Cardiac muscle cell (in vitro differentiated cells and primary cell): ENCODE measurements at regions not wholly inside any gene's neighbourhood (a gene's known extent, or its start where the extent isn't known, plus 50 kb on each side); places are given as distances from the start of the nearest gene placed in this dataset.

ENCODE experiments used
- DNase-seq, 2 donors: peaks; one replicate each; pipeline versions ENCODE4 v3.0.0 to v3.0.0-alpha.2; 2010 to 2017; ENCODE audit warnings: low read depth in 1 of 2, low spot score in 1 of 2
- H3K27ac ChIP-seq: fragments of 200-600 bp; sonication (generic); 2 replicates; pipeline ENCODE4 v1.5.1; 2016
- H3K27me3 ChIP-seq: fragments of 200-600 bp; sonication (generic); 2 replicates; pipeline ENCODE4 v1.6.0; 2016; ENCODE audit warnings: control low read depth
- H3K36me3 ChIP-seq: fragments of 200-600 bp; sonication (generic); 2 replicates; pipeline ENCODE4 v1.5.1; 2016; ENCODE audit warnings: control low read depth
- H3K4me1 ChIP-seq: fragments of 200-600 bp; sonication (generic); 2 replicates; pipeline ENCODE4 v1.8.1; 2017; ENCODE audit warnings: low read depth, mild to moderate bottlenecking, mixed run types
- H3K4me3 ChIP-seq: fragments of 200-600 bp; sonication (generic); 2 replicates; pipeline ENCODE4 v1.5.1; 2016; ENCODE audit warnings: mild to moderate bottlenecking
- H3K9me3 ChIP-seq: fragments of 200-600 bp; sonication (generic); 2 replicates; pipeline ENCODE4 v1.5.1; 2017; ENCODE audit warnings: low read depth, mild to moderate bottlenecking, control low read depth
- CTCF ChIP-seq: IDR thresholded peaks from 2 replicates; pipeline ENCODE4 v1.5.1; 2012; ENCODE audit warnings: low read depth, mild to moderate bottlenecking, low read length

- no peak overlapping the region for H3K4me3 ChIP-seq
- no peak overlapping the region for H3K27ac ChIP-seq
- H3K4me1 ChIP-seq: no peaks in the 10 kb centered on the region
- H3K27me3 ChIP-seq: no peaks in the 10 kb centered on the region
- H3K36me3 ChIP-seq: no peaks in the 10 kb centered on the region
- no peak for TF ChIP-seq CTCF
- DNase-seq: no peak
- H3K9me3 ChIP-seq: no peaks in the 10 kb centered on the region
Measured at GRCh38 chr11:28677721-28678120, 569.5 kb downstream of the METTL15 start.

GRCh38 chr11:28675183-28675582 lies 567.0 kb downstream of the METTL15 start:
- Histone ChIP-seq H3K27me3 (no peaks in the 10 kb centered on the region), H3K4me1 (no peaks in the 10 kb centered on the region), H3K4me3 (no peak overlapping the region), H3K9me3 (no peaks in the 10 kb centered on the region), H3K27ac (no peak overlapping the region), H3K36me3 (no peaks in the 10 kb centered on the region)
- TF ChIP-seq CTCF: no peak
- DNase-seq: no peak

- H3K27ac ChIP-seq: no peak overlapping the region
- no peak overlapping the region for H3K4me3 ChIP-seq
- DNase-seq: peak; percentile 21 to 57
- H3K4me1 ChIP-seq: no peaks in the 10 kb centered on the region
- no peaks in the 10 kb centered on the region for H3K9me3 ChIP-seq
- H3K36me3 ChIP-seq: no peaks in the 10 kb centered on the region
- peak; percentile 36 for TF ChIP-seq CTCF
- no peaks in the 10 kb centered on the region for H3K27me3 ChIP-seq
Measured at GRCh38 chr11:28674433-28675103, 566.4 kb downstream of the METTL15 start.

- H3K27ac ChIP-seq: no peak overlapping the region
- H3K4me1 ChIP-seq: no peaks in the 10 kb centered on the region
- no peaks in the 10 kb centered on the region for H3K9me3 ChIP-seq
- H3K27me3 ChIP-seq: no peaks in the 10 kb centered on the region
- DNase-seq: no peak
- TF ChIP-seq CTCF: no peak
- no peaks in the 10 kb centered on the region for H3K36me3 ChIP-seq
- no peak overlapping the region for H3K4me3 ChIP-seq
Measured at GRCh38 chr11:28673691-28674432, 565.7 kb downstream of the METTL15 start.

- DNase-seq: no peak
- Histone ChIP-seq H3K4me1 (no peaks in the 10 kb centered on the region), H3K27me3 (no peaks in the 10 kb centered on the region), H3K27ac (no peak overlapping the region), H3K9me3 (no peaks in the 10 kb centered on the region), H3K36me3 (no peaks in the 10 kb centered on the region), H3K4me3 (no peak overlapping the region)
- no peak for TF ChIP-seq CTCF
Measured at GRCh38 chr11:28671274-28671673, 563.1 kb downstream of the METTL15 start.
